Posterior vena cava (tissue), 2 donors: ENCODE measurements at regions not wholly inside any gene's neighbourhood (a gene's known extent, or its start where the extent isn't known, plus 50 kb on each side); places are given as distances from the start of the nearest gene placed in this dataset.

Experiments used
- DNase-seq: peaks from one replicate; pipeline ENCODE4 v3.0.0-alpha.2; 2020; ENCODE audit warnings: low spot score
- intact Hi-C, 2 donors: fragments of 100-400 bp; cut with DNase I; formaldehyde crosslinking; loops; one replicate each; pipeline versions ENCODE4 v1.14.1 to v1.14.2; 2022 to 2023
- donor health status: DM: yes; HTN: yes; CAD: no.
- donor health status: DM: yes; HTN: yes; CAD: no.

DNA sequence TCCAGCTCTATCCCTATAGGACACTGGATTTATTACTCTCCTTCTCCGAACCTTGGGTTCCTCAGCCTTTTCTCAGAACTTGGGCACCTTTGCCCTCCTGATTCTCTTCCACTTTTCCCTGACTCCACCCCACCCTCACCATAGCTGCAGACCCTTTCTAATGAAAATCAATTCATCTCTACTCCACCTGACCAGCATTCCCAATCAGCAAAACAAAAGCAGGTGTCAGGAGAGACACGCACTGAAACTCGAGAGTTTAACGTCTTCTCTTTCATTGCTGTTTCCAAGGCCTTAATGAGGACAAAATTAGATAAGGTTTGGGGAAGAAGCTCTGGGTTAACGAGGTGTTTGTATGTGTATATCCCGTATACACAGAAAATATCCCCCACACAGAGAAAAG is 208.8 kb downstream of the PLPP3 start:
- intact Hi-C loops = no loop called here
- DNase-seq = no peak

DNA sequence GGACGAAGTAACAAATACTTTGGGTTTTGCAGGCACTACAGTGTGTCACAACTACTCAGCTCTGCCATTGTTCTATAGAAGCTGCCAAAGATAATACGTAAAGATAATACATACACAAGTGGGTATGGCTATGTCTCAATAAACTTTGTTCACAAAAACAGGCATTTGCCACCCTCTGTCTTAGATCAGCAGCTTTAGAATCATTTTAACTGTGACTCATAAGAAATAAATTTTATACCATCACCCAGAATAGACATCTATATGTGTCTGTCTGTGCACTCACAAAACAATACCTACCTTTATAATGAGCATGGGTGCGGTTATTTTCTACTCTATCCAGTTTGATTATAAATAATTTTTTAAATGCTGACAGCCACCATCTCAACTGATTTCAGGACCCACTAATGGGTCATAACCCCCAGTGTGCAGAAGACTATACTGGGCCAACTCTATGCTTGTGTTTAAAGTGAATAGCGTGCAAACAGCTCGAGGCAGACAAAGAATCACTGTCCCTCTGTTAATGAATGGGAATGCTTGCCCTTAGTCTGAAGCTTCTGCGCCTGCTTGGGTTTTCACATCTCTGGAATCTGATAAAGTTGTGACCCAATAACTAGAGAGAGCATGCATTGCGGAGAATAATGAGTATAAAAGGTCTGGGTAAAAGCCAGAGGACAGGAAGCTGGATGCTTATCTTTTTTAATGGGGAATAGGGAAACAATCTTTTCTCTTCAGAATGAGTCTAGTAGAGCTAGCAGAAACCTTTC is 216.2 kb downstream of the PLPP3 start:
- intact Hi-C loops = no loop called here
- no peak for DNase-seq

DNA sequence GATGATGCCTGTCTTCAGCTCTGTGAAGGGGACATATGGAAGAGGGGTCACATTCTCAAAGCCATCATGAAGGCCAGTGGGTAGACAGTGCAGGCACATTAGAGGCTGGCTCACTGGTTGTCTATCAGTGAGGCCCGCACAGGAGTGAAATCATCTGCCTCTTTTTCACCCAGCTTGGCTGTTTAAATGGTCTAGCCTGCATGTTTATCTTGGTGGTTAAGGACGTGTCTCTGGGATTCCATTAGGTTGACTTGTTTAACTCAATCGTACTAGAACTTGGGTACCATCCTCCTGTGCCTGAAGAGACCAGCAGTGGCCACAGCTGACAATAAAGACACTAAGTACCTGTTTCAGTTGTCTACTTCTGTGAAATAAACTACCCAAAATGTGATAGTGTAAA is 219.3 kb downstream of the PLPP3 start:
- DNase-seq = no peak
- intact Hi-C loops = no loop called here

DNA sequence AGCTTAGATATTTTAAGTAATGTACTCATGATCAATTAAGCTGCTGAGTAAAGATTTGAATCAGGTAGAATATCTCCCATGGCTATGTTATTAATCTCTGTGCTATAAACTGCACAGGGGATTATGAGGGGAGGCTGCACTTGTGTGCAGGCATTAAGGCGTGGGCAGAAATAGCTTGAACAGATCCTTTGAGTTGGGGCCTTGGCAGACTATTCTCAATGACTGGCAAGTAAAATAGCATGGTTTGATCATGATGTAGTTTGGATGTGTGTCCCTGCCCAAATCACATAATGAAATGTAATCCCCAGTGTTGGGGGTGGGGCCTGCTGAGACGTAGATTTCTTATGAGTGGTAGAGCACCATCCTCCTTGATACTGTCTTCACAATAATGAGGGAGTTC is 220.3 kb downstream of the PLPP3 start:
- no peak for DNase-seq
- intact Hi-C loops = no loop called here

DNA sequence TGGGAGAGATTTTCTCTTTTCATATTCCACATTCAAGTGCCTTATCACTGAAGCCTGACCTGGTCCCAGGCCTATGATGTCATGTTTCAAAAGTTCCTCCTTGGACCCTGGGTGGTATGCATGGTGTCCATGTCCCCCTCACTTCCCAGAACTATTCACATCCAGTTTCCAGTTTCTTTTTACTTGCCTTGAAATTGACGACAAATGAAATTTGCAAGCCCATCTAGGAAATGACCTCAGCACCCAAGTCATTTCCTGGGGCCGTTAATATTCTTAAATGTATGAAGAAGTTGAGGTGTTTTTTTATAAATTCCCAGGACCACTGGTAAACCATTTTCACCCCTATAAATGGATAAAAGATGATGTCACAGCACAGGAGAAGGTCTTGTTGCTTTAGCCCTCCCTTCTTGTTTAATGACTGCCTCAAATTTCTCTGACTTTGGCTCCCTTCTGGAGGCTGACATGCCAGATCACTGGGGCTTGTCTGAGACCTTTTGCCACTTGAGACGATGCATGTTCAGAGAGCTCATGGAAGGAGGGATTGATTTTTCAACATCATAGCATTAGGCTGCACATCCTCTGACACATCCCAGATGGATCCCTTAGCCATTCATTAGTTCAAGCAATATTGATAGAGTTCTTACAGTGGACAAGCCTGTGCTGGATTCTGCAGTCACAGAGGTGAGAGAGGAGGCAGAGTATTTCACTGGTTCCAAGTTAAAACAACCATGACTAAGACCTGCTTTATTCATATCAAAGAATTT is 221.3 kb downstream of the PLPP3 start:
- intact Hi-C loops = no loop called here
- no peak for DNase-seq

DNA sequence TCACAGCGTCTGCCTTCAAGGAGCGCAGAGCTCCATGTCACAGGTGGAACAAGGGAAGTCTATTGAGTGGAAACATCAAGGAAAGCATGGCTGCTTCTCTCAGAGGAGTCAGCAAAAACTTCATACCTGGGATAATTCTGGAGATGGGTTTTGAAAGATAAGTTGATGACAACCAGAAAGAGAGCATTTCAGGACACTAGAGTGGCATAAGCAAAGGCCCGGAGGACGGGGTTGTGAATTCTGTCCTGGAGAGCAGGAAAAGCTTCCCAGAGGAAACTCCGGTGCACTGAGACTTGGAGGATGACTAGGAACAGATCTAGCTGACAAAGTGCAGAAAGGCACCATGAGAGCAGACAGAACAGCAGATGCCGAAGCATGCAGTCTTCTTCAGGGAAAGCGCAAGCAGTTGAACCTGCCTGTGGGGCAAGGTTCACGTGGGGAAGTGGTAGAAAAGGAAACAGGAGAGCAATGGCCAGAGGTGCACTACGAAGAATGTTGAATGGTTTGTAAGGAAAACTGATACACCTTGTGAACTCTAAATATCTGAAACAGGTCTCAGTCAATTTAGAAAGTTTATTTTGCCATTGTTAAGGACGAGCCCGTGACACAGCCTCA is 222.9 kb downstream of the PLPP3 start:
- intact Hi-C loops = no loop called here
- no peak for DNase-seq

DNA sequence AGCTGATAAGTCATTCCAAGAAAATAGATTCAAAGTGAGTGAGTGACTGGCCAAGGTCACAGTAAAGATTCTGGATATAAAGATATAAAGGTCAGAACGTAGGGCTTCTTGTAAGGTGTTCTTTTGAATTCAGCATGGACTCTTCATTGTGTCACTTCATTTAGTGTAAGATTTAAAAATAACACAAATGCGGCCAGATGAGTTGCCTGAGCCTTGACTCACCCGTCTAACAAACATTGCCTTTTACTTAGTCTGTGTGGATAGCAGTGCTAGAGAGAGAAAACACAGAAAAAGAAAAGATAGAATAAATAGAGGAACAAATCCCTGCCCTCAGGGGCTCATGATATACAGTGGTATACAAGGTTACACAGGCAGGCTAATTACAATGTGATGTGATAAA is 223.4 kb downstream of the PLPP3 start:
- intact Hi-C loops = no loop called here
- DNase-seq = no peak

DNA sequence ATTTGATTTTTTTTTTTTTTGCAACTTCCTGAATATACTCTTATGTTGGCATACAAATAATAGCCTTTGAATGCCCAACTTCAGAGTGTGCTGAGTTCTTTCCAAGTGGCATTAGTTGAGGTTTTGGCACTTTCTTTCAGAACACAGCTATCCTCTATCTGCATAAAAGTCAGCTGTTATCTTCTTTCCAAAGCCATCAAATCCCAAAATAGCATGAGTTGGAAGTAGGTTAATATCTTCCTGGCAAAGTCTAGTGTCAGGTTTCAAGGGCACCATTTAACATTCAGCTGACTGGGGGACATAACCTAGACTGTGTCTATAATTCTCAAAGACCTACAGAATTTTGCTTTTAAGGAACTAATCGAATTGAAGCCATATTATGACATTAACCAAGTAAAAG is 223.9 kb downstream of the PLPP3 start:
- DNase-seq = no peak
- intact Hi-C loops = no loop called here

DNA sequence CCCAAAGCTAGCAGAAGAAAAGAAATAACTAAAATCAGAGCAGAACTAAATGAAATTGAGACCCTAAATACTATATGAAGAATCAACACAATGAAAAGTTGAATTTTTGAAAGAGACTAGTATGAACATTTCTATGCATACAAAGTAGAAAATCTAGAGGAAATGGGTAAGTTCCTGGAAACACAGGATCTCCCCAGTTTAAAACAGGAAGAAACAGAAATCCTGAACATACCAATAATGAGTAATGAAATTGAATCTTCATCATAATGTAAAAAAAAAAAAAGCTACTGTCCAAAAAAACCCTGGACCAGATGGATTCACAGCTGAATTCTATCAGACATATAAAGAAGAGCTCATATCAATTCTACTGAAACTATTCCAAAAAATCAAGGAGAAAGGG is 233.5 kb downstream of the PLPP3 start:
- intact Hi-C loops = no loop called here
- no peak for DNase-seq

DNA sequence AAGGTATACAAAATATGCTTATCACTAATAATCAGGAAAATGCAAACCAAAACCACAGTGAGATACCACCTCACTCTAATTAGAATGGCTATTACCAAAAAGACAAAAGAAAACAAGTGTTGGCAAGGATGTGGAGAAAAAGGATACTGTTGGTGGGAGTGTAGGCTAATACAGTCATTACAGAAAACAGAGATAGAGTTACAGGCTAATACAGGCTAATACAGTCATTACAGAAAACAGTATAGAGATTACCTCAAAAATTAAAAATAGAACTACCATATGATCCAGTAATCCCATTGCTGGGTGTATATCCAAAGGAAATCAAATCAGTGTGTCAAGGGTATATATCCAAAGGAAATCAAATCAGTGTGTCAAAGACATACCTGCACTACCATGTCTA is 238.4 kb downstream of the PLPP3 start:
- no peak for DNase-seq
- intact Hi-C loops = no loop called here

DNA sequence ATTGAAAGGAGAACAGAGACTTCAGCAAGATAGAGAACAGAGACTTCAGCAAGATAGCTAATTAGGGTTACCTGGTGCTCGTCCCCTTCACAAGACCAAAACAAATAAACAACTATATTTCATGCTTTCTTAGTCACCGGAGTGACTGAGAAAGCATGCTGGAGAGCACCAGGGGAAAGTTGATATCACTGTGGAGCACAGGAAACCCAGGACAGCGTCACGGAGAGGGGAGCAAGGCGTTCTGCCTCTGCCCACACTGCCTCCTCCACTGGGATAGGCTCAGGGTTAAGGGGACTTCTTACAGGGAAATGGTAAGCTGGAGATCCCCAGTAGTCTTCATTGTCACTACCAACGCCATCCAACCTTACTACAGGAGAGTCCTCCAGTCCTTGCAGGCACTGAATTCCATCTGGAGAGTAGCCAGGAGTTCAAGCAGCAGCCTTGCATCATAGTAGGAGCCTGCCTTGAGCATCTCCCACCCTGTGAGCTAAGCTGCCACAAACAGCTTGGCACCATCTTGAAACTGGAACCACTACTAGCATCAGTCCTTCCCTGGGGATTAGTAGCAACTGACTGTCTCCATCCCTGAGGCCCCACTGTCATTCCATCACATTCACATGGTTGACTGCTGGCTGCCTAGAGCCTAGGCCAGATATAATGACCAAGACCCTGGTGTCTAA is 239.4 kb downstream of the PLPP3 start:
- intact Hi-C loops = no loop called here
- no peak for DNase-seq

DNA sequence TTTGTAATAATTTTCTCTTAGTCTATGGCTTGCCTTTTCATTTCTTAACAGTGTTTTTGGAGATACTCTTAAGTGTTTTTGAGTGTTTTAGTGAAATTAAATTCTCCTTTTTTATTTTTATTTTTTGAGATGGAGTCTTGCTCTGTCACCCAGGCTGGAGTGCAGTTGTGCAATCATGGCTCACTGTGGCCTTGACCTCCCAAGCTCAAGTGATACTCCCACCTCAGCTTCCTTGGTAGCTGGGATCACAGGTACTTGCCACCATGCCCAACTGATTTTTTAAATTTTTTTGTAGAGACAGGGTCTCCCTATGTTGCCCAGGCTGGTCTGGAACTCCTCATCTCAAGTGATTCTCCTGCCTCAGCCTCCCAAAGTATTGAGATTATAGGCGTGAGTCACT is 240.3 kb downstream of the PLPP3 start:
- intact Hi-C loops = no loop called here
- DNase-seq = no peak

DNA sequence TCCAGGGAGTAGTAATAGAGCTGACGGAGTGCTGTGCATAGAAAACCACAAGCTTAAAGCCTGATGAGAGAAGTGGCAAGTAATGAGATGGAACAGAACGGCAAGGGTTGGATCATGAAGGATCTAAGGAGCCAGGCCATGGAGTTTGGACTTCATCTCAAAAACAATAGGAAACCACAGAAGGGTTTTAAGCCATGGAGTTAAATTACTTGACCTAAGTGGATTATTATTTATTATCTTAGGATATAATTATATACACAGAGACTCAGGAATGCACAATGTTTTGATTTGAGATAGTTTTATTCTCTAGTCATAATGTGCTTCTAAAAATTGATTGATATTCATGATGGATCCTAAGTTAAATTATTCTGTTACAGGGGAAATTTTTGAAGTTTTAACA is 242.4 kb downstream of the PLPP3 start:
- no peak for DNase-seq
- intact Hi-C loops = no loop called here

DNA sequence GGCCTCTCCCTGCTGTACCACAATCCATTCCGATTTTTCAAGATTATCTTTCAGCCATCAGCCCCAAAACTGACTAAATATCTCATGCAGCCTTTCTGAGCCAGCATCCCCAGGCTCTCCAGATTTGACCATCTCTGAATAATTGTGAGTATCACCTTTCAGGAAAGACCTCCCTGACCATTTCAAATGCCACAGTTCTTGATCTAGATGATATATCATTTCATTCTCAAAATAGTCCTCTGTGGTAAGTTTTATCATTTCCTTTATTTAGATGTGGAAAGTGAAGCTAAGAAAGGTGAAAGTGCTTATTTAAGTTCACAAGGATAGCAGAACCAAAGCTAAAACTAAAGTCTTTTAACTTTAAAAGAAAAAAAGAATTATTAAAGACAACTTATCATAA is 244.0 kb downstream of the PLPP3 start:
- intact Hi-C loops = loop anchor here in 1 of 2 donors (1.0 kb wide), 1 partner anchor 28 kb away; no protein-coding TSS in a partner anchor
- no peak for DNase-seq

DNA sequence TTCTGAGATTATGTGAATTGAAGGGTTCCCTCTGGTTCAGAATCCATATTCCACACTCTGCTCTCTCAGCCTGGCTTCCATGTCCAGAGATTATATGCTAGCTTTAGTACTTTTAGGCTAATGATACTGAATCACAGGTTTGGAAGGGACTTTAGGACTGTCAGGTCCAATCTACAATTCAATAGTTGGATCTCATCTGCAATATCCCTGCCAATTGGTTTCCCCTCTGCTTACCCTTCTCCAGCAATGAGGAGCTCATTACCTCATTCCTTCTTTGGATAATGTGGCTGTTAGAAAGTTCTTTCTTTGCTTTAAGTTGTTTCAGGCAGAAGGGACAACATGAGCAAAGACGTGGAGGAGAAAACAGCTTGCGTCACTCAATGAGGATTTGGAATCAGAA is 245.3 kb downstream of the PLPP3 start:
- no peak for DNase-seq
- intact Hi-C loops = no loop called here

DNA sequence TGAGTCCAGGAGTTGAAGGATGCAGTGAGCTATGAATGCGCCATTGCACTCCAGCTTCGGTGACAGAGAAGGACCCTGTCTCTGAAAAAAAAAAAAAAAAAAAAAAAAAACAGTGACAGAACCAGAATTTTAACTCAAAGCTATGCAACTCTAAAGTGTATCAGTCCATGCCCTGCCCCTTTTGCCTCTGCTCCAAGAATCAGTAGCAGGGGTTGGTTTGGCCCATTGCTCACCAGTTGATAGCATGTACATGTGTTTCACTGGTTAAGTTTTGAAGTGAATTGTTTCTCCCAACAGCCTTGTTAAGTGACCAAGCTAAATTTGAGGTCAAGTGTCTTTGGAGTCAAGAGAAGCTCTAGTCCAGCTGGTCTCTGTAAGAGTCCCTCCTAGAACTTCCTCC is 245.9 kb downstream of the PLPP3 start:
- no peak for DNase-seq

DNA sequence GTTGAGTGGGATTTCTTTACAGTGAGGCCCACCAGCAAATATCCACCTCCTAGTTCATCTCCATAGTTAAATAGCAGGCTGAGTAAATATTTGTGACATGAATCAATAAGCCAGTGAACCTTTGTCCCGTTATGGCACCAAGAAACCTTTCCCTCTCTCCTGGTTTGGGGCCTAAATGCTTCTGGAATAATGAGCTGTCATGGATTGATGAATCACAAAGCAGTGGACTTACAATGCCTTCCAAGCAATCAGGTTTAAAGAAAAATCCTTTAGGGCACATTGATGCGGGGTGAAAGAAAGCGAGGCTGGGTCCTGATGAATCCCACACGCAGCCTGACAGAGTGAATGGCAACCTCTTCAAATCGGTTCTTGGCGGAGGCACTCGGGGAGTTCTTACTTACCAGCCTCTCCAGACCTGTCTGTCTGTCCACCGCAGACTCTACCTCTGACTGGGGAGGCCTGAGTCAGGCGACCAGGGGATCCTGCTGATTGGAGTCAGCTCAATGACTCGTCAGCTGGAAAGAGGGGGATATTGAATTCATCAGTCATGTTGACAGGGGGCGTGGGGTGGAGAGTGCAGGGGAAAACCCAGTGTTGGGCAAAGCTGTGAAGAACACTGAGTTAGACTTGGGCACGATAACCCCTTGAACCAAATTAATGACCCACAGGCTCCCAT is 247.3 kb downstream of the PLPP3 start:
- no peak for DNase-seq
- intact Hi-C loops = no loop called here

More for the DNA sequence above, 245.9 kb downstream of the PLPP3 start:
- intact Hi-C loops = no loop called here

DNA sequence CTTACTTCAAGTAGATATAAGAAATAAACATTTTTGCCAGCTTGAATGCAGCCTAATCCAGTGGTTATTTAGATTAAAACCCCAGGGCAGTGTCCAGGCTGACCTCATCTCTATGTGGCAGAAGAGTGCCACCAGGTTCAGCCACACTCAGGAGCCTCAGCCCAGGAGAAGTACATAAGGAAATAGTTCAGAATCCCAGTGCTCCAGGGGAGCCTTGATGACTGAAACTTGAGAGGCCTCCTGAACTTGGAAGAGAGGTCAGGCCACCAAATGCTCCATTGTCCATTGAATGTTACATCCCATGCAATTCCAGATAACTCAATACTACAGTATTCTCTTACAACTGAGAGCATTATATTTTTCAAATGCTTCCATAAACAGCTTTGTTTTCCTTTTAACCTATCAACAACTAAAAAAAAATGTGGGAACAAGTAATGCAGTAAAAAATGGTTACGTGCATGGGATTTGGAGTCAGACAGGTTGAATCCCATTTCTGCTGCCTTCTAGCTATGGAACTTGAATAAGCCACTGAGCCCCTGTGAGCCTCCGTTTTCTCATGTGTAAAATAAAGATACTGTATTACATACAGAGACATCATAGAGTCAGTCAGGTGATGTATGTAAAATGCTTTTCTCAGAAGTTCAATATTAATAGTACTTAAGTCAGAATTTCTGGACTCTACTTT is 248.0 kb downstream of the PLPP3 start:
- intact Hi-C loops = no loop called here
- no peak for DNase-seq
